Kasumi-1 (cell line): ENCODE measurements at regions not wholly inside any gene's neighbourhood (a gene's known extent, or its start where the extent isn't known, plus 50 kb on each side); places are given as distances from the start of the nearest gene placed in this dataset.
"Not testable (repeated sequence)": the region's sequence is repeated elsewhere in the genome, so short reads cannot be mapped to it uniquely, and the experiment has no call there.

ENCODE experiments used
- DNase-seq, 2 experiments: peaks; one replicate each; lab custom pipeline; 2025; lab: John Stamatoyannopoulos, UW

- DNase-seq, result no peak
These were observed 825.4 kb upstream of the CDH6 start for GRCh38 chr5:30368064-30368463.

DNA sequence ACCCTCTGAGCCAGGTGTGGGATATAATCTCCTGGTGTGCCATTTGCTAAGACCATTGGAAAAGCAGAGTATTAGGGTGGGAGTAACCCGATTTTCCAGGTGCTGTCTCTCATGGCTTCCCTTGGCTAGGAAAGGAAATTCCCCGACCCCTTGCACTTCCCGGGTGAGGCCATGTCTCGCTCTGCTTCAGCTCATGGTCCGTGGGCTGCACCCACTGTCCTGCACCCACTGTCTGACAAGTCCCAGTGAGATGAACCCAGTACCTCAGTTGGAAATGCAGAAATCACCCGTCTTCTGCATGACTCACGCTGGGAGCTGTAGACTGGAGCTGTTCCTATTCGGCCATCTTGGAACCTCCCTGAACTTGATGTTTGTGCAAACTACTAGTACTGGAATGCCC is 828.5 kb upstream of the CDH6 start:
- DNase-seq, result not testable (repeated sequence)

GRCh38 chr5:30357371-30357770 is 836.1 kb upstream of the CDH6 start:
- DNase-seq, result no peak

DNA sequence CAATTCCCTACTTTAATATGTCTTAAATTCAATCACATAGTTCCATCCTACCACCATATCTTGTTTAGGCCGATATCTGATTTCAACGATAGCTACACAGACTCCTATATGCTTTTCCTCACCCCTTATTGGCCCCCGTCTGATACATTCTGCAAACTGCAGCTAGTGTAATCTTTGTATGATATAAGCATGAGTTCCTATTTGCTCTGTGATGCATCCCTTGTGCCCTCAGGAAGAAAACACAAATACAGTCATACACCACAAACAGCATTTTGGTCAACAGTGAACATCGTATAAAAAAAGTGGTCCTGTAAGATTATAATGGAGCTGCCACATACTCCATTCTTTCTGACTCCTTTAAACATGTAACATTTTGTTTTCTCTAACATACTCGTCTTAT is 837.8 kb upstream of the CDH6 start:
- DNase-seq, result no peak

DNA sequence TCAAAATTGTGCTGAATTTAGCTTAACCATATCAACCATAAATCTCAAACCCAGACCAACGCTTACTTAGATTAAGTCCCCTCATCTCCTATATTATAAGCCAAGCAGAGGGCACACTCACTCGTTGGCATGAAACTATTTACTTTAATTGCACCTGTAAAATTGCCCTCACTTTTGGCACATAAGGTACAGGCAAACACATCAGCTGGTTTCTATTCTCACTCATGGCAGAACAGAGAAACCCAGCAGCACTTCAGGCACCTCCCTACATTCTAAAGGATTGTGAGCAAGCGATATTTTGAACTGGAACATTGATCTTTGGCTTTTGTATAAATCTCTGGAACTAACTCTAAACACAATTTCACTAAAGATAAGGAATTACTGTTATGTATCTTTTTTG is 845.6 kb upstream of the CDH6 start:
- no peak for DNase-seq

GRCh38 chr5:30345539-30346345 is 847.7 kb upstream of the CDH6 start:
- DNase-seq, result not testable (repeated sequence)

DNA sequence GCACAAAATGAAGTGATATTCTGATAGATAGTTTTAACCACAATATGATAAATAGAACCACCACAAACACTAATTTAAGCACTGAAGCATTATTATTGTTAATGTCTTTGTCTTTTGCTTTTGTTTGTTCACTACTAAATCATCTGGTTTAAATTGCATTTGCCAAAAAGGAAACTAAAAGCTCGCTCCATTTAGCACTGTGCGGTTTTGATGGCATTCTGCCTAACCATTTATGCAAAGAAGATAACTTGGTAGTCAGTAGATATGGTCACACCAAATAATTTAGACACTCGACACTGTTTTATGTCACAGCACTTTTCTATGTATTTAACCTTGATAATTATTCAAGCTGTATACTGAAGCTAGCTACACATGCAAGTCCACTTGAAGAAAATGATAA is 849.8 kb upstream of the CDH6 start:
- DNase-seq, result no peak

DNA sequence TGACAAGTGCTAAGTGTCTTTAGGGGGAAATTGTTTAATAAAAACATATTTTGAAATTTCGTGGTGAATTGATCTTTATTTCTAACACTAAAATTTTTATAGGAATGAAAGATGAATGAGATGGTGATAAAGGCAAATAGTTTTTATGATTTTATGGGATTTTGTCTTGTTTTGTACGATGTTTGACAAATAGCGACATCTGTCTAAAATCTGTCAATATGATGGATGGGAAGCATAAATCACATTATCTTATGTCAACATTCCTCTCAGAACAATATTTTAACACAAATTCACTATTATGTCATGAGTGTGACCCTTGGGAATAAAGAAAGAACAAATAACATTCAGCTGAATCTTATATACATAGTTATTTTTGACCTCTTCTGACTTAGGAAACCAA is 852.0 kb upstream of the CDH6 start:
- DNase-seq, result no peak

GRCh38 chr5:30337084-30337573 is 856.4 kb upstream of the CDH6 start:
- no peak for DNase-seq

DNA sequence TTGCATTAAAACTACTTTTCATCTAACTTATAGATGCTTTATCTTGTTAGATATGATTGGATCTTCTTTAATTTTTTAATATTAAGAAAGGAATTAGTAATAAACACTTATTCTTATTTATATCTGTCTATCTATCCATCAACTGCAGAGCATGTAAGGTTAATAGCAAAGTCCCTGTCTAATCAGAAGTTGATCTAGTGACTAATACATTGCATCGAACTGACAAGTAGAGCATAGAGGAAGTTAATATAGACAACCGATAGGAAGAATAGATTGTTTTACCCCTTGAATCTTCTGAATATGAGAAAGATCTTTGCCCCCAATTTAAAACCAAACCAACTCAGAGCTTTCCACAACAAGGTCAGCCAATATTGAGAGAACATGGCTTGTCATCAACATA is 862.0 kb upstream of the CDH6 start:
- DNase-seq, result no peak

- no peak for DNase-seq
These were observed 867.7 kb upstream of the CDH6 start for GRCh38 chr5:30325795-30326194.

- no peak for DNase-seq
These were observed 869.4 kb upstream of the CDH6 start for GRCh38 chr5:30324083-30324482.

DNA sequence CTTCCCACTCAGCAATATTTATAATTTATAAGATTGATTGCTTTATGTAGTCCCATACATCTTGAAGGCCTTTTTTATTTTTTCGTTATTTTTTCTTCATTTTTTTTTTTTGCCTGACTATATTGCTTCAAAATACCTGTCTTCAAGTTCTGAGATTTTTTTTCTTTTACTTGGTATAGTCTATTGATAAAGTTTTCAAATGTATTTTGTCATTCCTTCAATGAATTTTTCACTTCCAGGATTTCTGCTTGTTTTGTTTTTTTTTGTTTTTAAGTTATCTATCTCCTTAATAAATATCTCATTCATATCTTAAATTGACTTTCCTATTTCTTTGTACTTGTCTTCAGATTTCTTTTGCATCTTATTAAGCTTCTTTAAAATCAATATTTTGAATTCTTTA is 905.6 kb upstream of the CDH6 start:
- no peak for DNase-seq

- no peak for DNase-seq
These were observed 914.2 kb upstream of the CDH6 start for GRCh38 chr5:30279237-30279636.

- no peak for DNase-seq
These were observed 926.5 kb upstream of the CDH6 start for GRCh38 chr5:30267026-30267425.

GRCh38 chr5:30239331-30240022 is 954.0 kb upstream of the CDH6 start:
- DNase-seq, result no peak

DNA sequence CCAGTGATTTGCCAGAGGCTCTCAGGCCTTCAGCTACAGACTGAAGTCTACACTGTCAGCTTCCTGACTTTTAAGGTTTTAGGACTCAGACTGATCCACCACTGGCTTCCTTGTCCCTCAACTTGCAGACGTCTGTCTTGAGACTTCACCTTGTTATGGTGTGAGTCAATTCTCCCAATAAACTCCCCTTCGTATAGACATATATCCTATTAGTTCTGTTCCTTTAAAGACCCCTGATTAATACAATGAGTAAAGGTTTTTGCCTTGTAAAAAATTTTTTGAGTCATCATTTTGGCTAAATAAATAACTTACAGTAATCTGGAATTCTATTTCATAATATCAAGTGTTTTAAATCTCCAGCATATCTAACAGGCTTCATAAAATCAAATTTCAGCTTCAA is 956.3 kb upstream of the CDH6 start:
- no peak for DNase-seq

- DNase-seq, result no peak
These were observed 983.7 kb upstream of the CDH6 start for GRCh38 chr5:30209755-30210154.

GRCh38 chr5:30197662-30198061 is 995.8 kb upstream of the CDH6 start:
- no peak for DNase-seq

GRCh38 chr5:30195036-30195435 is 998.5 kb upstream of the CDH6 start:
- DNase-seq, result no peak

DNA sequence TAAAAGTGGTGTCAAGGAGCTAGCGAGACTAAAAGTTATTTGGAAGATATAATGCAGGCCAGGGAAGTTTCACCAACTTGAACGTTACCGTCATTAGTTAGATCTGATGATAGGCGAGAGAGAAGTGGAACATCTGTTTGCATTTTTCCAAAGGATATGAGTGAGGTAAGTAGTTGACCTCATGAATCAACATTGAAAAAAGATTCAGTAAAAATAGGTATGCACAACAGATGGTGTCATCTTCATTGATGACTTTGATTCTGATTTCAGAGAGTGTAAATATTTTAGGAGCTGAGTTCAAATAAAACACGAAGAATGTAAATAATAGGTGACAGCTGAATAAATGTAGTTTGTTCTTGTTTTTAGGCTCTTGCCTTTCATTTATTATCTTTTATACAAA is 998.9 kb upstream of the CDH6 start:
- DNase-seq, result no peak

DNA sequence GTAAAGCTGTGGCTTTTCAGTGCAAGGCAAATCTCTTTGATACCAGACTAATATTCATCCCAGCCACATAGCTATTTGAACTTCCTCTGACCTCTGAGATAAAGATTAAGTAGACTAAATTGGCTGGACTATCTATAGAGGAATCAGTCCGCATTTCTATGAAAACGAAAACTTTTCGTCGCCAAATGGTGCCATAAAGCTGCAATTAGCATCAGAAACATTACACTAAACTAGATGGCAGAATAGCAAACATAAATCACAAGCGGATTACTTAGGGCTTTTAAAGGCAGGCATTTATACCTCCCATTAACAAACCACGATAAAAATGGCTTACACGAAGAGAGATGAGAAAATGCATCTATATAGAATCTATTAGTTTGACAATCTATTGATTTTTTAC is 1009.7 kb upstream of the CDH6 start:
- DNase-seq, result no peak

DNA sequence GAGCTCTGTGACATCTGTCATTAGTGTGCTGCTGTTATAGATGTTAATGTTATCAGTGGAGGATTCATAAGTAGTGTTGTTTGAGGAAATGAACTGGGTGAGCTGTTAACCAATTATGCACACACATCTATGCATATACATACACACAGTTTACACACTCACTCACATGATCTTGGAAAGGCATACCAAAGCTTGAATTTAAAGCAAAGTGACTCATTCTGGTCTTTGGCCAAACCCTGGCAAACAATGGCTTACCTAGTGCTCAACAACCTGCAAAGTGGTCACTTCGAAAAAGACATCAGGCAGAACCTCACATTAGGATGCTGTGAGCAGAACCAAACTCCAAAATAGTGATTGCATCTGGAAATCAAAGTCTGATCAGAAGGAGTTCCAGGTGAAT is 1037.3 kb upstream of the CDH6 start:
- DNase-seq, result no peak

DNA sequence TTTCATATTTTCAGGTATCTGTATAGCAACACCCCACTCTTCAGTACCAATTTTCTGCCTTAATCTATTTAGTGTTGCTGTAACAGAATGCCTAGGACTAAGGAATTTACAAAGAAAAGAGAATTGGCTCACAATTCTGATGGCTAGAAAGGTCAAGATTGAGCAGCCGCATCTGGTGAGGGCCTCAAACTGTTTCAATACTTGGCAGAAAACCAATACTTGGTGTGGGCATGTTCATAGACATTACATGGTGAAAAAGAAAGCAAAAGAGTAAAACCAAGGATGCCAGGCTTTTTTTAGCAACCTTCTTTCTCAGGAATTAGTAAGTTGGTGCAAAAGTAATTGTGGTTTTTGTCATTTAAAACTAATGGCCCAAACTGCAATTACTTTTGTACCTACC is 1041.1 kb upstream of the CDH6 start:
- no peak for DNase-seq
